Liver (tissue), 8 donors: ENCODE measurements at regions not wholly inside any gene's neighbourhood (a gene's known extent, or its start where the extent isn't known, plus 50 kb on each side); places are given as distances from the start of the nearest gene placed in this dataset.

ENCODE experiments used
- DNase-seq: peaks from one replicate; pipeline ENCODE4 v3.0.0-alpha.2; 2017; ENCODE audit warnings: low spot score
- H3K27ac ChIP-seq, 2 donors: one replicate each; pipeline ENCODE4 v1.7.0; 2013; ENCODE audit warnings: inconsistent platforms in 2 of 2, low read length in 2 of 2, control low read depth in 1 of 2, low read depth in 1 of 2, mild to moderate bottlenecking in 1 of 2
- H3K27me3 ChIP-seq, 4 donors: one replicate each; pipeline versions ENCODE4 v1.6.1 to v1.7.0; 2013; ENCODE audit warnings: low read length in 3 of 4, inconsistent platforms in 1 of 4, mild to moderate bottlenecking in 1 of 4, moderate library complexity in 1 of 4; ENCODE audit not compliant: control insufficient read depth in 4 of 4, insufficient read depth in 4 of 4
- H3K36me3 ChIP-seq, 4 donors: one replicate each; pipeline versions ENCODE4 v1.6.1 to v1.7.0; 2013; ENCODE audit warnings: low read length in 3 of 4, mild to moderate bottlenecking in 3 of 4, low read depth in 1 of 4, moderate library complexity in 1 of 4; ENCODE audit not compliant: control insufficient read depth in 4 of 4, insufficient read depth in 3 of 4
- H3K4me1 ChIP-seq, 4 donors: one replicate each; pipeline versions ENCODE4 v1.6.1 to v1.7.0; 2013; ENCODE audit warnings: low read length in 3 of 4, mild to moderate bottlenecking in 3 of 4, moderate library complexity in 1 of 4; ENCODE audit not compliant: control insufficient read depth in 4 of 4, insufficient read depth in 4 of 4
- H3K4me3 ChIP-seq, 3 donors: one replicate each; pipeline versions ENCODE4 v1.6.1 to v1.7.0; 2013; ENCODE audit warnings: low read length in 3 of 3, control low read depth in 1 of 3, low read depth in 1 of 3, mild to moderate bottlenecking in 1 of 3
- H3K9ac ChIP-seq, 2 donors: one replicate each; pipeline ENCODE4 v1.7.0; 2013; ENCODE audit warnings: low read length in 2 of 2, mild to moderate bottlenecking in 2 of 2, moderate library complexity in 2 of 2, control low read depth in 1 of 2, low read depth in 1 of 2
- H3K9me3 ChIP-seq, 4 donors: one replicate each; pipeline versions ENCODE4 v1.6.1 to v1.7.0; 2013; ENCODE audit warnings: low read length in 3 of 4; ENCODE audit not compliant: control insufficient read depth in 4 of 4
- EGR1 ChIP-seq, 2 donors: IDR thresholded peaks; 2 replicates each; pipeline ENCODE4 v1.6.1; 2016 to 2018; ENCODE audit warnings: antibody characterized with exemption in 2 of 2, low read depth in 2 of 2
- FOXA1 ChIP-seq: IDR thresholded peaks from 2 replicates; pipeline ENCODE4 v1.6.1; 2016; ENCODE audit warnings: antibody characterized with exemption
- FOXA2 ChIP-seq: IDR thresholded peaks from 2 replicates; pipeline ENCODE4 v1.6.1; 2016; ENCODE audit warnings: antibody characterized with exemption
- HNF4A ChIP-seq, 2 donors: conservative IDR thresholded peaks; 2 replicates each; pipeline ENCODE4 v1.6.1; 2016; ENCODE audit warnings: antibody characterized with exemption in 2 of 2, mild to moderate bottlenecking in 2 of 2
- HNF4G ChIP-seq: IDR thresholded peaks from 2 replicates; pipeline ENCODE4 v1.6.1; 2016; ENCODE audit warnings: antibody characterized with exemption
- JUND ChIP-seq, 2 donors: IDR thresholded peaks; 2 replicates each; pipeline ENCODE4 v1.6.1; 2016; ENCODE audit warnings: antibody characterized with exemption in 2 of 2
- NR2F2 ChIP-seq: IDR thresholded peaks from 2 replicates; pipeline ENCODE4 v1.6.1; 2016; ENCODE audit warnings: antibody characterized with exemption
- RAD21 ChIP-seq, 2 donors: IDR thresholded peaks; 2 replicates each; pipeline ENCODE4 v1.6.1; 2016; ENCODE audit warnings: antibody characterized with exemption in 2 of 2, mild to moderate bottlenecking in 2 of 2
- RXRA ChIP-seq, 2 donors: IDR thresholded peaks; 2 replicates each; pipeline ENCODE4 v1.6.1; 2017 to 2018; ENCODE audit warnings: antibody characterized with exemption in 2 of 2, mild to moderate bottlenecking in 1 of 2
- YY1 ChIP-seq: IDR thresholded peaks from 2 replicates; pipeline ENCODE4 v1.6.1; 2016; ENCODE audit warnings: antibody characterized with exemption, mild to moderate bottlenecking
- WGBS: extraction: QIAGEN DNeasy Blood & Tissue Kit; methylation state at CpG from one replicate; pipeline ENCODE4 v1.1.7; 2013; 5-methylcytosine and 5-hydroxymethylcytosine counted together
- TF ChIP-seq, protein P1 (sequence below): IDR thresholded peaks from 2 replicates; pipeline ENCODE4 v1.6.1; 2016; ENCODE audit warnings: antibody characterized with exemption, mild to moderate bottlenecking
- TF ChIP-seq, protein P2 (sequence below): fragments of 150-350 bp; IDR thresholded peaks from 2 replicates; pipeline ENCODE4 v1.5.1; 2017; ENCODE audit warnings: improper control_type of control experiment, low read depth, low read length; ENCODE audit not compliant: missing input control
- TF ChIP-seq, protein P3 (sequence below): IDR thresholded peaks from 2 replicates; pipeline ENCODE4 v1.6.1; 2016; ENCODE audit warnings: antibody characterized with exemption
- TF ChIP-seq, protein P4 (sequence below): IDR thresholded peaks from 2 replicates; pipeline ENCODE4 v1.6.1; 2016; ENCODE audit warnings: antibody characterized with exemption
- TF ChIP-seq, protein P5 (sequence below): IDR thresholded peaks from 2 replicates; pipeline ENCODE4 v1.6.1; 2016; ENCODE audit warnings: antibody characterized with exemption
- donor health status: healthy.
- donor health status: healthy.
- donor health status: healthy.
- donor health status: healthy.
- donor health status: healthy.

DNA sequence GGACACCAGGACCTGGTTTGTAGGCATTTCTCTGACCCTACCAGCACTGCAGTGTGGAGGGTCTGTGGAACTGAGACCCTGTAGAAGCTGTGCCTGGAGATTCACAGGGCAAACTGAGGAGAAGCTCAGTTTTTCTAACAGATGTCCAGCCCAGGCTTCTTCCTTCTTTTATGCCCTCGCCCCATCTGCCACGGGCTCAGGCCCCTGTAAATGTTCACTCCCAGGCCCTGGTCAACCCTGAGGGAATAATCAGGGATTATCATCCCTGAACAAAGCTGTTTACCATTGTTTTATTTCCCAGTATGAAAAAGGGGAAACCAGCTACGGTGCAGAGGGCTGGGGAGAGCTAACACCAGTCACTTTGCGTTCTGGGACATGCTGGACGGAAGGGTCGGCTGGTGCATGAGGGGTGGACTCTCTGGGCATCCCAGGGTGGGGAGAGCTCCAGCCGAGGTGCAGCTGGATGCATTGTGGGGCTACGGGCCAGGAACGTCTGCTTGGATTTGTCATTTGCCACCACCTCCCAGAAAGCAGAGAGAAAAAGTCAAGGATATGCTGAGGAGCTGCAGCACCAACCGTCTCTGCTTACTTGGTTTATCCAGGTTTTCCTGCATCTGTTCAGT, 183.8 kb downstream of the TFCP2L1 start:
- WGBS: 81% methylated on average over 10 of the region's 10 CpGs
- H3K27me3 ChIP-seq: peaks cover 0 to 2% (median 0%) of the 10 kb centered on the region in 4 donors
- H3K9ac ChIP-seq: no peak overlapping the region
- H3K36me3 ChIP-seq: no peaks in the 10 kb centered on the region
- no peaks in the 10 kb centered on the region for H3K9me3 ChIP-seq
- H3K27ac ChIP-seq: no peak overlapping the region
- DNase-seq: no peak
- H3K4me1 ChIP-seq: no peaks in the 10 kb centered on the region
- H3K4me3 ChIP-seq: no peak overlapping the region
- TF ChIP-seq RXRA (IDR thresholded peaks at IDR 0.05): no peak
- TF ChIP-seq HNF4A (conservative IDR thresholded peaks at IDR 0.05): no peak
- no peak for TF ChIP-seq HNF4G
- TF ChIP-seq RAD21 (IDR thresholded peaks at IDR 0.05): no peak
- TF ChIP-seq, protein P1, sequence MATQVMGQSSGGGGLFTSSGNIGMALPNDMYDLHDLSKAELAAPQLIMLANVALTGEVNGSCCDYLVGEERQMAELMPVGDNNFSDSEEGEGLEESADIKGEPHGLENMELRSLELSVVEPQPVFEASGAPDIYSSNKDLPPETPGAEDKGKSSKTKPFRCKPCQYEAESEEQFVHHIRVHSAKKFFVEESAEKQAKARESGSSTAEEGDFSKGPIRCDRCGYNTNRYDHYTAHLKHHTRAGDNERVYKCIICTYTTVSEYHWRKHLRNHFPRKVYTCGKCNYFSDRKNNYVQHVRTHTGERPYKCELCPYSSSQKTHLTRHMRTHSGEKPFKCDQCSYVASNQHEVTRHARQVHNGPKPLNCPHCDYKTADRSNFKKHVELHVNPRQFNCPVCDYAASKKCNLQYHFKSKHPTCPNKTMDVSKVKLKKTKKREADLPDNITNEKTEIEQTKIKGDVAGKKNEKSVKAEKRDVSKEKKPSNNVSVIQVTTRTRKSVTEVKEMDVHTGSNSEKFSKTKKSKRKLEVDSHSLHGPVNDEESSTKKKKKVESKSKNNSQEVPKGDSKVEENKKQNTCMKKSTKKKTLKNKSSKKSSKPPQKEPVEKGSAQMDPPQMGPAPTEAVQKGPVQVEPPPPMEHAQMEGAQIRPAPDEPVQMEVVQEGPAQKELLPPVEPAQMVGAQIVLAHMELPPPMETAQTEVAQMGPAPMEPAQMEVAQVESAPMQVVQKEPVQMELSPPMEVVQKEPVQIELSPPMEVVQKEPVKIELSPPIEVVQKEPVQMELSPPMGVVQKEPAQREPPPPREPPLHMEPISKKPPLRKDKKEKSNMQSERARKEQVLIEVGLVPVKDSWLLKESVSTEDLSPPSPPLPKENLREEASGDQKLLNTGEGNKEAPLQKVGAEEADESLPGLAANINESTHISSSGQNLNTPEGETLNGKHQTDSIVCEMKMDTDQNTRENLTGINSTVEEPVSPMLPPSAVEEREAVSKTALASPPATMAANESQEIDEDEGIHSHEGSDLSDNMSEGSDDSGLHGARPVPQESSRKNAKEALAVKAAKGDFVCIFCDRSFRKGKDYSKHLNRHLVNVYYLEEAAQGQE: no peak
- TF ChIP-seq, protein P2, sequence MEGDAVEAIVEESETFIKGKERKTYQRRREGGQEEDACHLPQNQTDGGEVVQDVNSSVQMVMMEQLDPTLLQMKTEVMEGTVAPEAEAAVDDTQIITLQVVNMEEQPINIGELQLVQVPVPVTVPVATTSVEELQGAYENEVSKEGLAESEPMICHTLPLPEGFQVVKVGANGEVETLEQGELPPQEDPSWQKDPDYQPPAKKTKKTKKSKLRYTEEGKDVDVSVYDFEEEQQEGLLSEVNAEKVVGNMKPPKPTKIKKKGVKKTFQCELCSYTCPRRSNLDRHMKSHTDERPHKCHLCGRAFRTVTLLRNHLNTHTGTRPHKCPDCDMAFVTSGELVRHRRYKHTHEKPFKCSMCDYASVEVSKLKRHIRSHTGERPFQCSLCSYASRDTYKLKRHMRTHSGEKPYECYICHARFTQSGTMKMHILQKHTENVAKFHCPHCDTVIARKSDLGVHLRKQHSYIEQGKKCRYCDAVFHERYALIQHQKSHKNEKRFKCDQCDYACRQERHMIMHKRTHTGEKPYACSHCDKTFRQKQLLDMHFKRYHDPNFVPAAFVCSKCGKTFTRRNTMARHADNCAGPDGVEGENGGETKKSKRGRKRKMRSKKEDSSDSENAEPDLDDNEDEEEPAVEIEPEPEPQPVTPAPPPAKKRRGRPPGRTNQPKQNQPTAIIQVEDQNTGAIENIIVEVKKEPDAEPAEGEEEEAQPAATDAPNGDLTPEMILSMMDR: no peak
- TF ChIP-seq NR2F2: no peak
- TF ChIP-seq FOXA1: no peak
- no peak for TF ChIP-seq FOXA2
- no peak for TF ChIP-seq YY1

DNA sequence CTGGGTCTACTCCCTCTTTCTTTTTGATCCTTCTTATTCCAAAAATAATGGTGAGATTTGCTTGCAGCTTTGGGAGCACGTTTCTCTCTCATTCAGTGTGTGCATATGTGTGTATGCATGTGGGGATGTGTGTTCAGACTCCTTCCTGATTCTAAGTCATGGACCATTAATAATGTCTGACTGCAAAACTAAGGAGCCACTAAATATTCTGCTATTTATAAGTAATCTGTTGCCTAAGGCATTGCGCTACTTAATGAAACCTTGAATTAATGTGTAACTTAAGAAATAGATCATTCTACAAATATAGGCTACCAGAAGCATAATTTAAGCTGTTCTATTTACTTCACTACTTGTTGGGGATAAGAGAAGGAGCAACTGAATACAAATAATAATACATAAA, 182.1 kb downstream of the TFCP2L1 start:
- WGBS: 90% methylated on average over 2 of the region's 2 CpGs
- H3K4me3 ChIP-seq: no peak overlapping the region
- no peak for DNase-seq
- H3K4me1 ChIP-seq: no peaks in the 10 kb centered on the region
- H3K27ac ChIP-seq: no peak overlapping the region
- no peaks in the 10 kb centered on the region for H3K9me3 ChIP-seq
- peaks cover 0 to 2% (median 0%) of the 10 kb centered on the region in 4 donors for H3K27me3 ChIP-seq
- H3K9ac ChIP-seq: no peak overlapping the region
- no peaks in the 10 kb centered on the region for H3K36me3 ChIP-seq
- TF ChIP-seq FOXA2: no peak

DNA sequence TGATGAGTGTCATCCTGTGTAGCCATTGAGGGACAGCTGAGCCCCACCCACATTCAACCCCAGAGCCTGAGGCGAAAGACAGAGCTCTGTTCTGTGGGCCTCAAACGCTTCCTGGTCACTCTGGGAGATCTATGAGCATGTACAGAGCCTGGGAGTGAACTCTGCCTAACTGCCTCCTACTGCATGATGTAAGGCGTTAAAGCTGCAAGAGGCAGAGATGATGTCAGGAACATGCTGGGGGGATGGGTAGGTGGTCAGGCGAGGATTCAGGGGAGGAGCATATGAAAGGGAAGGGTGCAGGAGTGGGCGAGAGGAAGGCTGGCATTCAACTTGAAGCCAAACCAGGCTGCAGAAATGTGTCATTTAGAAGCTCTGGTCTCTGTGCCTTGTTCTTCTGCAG, 181.0 kb downstream of the TFCP2L1 start:
- 65% methylated on average over 5 of the region's 5 CpGs for WGBS
- no peak for DNase-seq
- H3K4me1 ChIP-seq: no peaks in the 10 kb centered on the region
- no peak overlapping the region for H3K9ac ChIP-seq
- TF ChIP-seq YY1: no peak
- TF ChIP-seq, protein P3, sequence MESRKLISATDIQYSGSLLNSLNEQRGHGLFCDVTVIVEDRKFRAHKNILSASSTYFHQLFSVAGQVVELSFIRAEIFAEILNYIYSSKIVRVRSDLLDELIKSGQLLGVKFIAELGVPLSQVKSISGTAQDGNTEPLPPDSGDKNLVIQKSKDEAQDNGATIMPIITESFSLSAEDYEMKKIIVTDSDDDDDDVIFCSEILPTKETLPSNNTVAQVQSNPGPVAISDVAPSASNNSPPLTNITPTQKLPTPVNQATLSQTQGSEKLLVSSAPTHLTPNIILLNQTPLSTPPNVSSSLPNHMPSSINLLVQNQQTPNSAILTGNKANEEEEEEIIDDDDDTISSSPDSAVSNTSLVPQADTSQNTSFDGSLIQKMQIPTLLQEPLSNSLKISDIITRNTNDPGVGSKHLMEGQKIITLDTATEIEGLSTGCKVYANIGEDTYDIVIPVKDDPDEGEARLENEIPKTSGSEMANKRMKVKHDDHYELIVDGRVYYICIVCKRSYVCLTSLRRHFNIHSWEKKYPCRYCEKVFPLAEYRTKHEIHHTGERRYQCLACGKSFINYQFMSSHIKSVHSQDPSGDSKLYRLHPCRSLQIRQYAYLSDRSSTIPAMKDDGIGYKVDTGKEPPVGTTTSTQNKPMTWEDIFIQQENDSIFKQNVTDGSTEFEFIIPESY: no peak
- TF ChIP-seq, protein P4, sequence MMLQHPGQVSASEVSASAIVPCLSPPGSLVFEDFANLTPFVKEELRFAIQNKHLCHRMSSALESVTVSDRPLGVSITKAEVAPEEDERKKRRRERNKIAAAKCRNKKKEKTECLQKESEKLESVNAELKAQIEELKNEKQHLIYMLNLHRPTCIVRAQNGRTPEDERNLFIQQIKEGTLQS: no peak
- TF ChIP-seq, protein P5, sequence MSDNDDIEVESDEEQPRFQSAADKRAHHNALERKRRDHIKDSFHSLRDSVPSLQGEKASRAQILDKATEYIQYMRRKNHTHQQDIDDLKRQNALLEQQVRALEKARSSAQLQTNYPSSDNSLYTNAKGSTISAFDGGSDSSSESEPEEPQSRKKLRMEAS: no peak
- TF ChIP-seq, protein P2: no peak
- no peak for TF ChIP-seq NR2F2
- no peak for TF ChIP-seq EGR1 (IDR thresholded peaks at IDR 0.05; ENCODE audit: low read depth in 2 of 2)
- TF ChIP-seq HNF4G: no peak
- no peak for TF ChIP-seq JUND (IDR thresholded peaks at IDR 0.05)
- H3K27ac ChIP-seq: no peak overlapping the region
- H3K9me3 ChIP-seq: no peaks in the 10 kb centered on the region
- no peaks in the 10 kb centered on the region for H3K36me3 ChIP-seq
- H3K27me3 ChIP-seq: peaks cover 0 to 2% (median 0%) of the 10 kb centered on the region in 4 donors
- H3K4me3 ChIP-seq: no peak overlapping the region
